GM23338 (cell line): ENCODE measurements at regions not wholly inside any gene's neighbourhood (a gene's known extent, or its start where the extent isn't known, plus 50 kb on each side); places are given as distances from the start of the nearest gene placed in this dataset.

ENCODE experiments used
- ATAC-seq: fragments of 200-7000 bp; cut with Tn5 transposase; 3 replicates; pipeline ENCODE4 v1.9.1; 2020
- DNase-seq: peaks from one replicate; pipeline ENCODE4 v3.0.0-alpha.2; 2015; ENCODE audit warnings: low spot score
- H2AFZ ChIP-seq: fragments of 200-600 bp; sonication (generic); 2 replicates; pipeline ENCODE4 v1.8.0; 2016; ENCODE audit warnings: antibody characterized with exemption, mild to moderate bottlenecking, moderate library complexity
- H3F3A ChIP-seq: fragments of 200-600 bp; sonication (generic); replicated peaks from 2 replicates; pipeline ENCODE4 v1.8.0; 2017; ENCODE audit warnings: antibody characterized with exemption, mixed run types, low read depth
- H3K27ac ChIP-seq: fragments of 200-600 bp; sonication (generic); 2 replicates; pipeline ENCODE4 v1.6.1; 2016; ENCODE audit warnings: low read depth
- H3K27me3 ChIP-seq: fragments of 200-600 bp; sonication (generic); 2 replicates; pipeline ENCODE4 v1.8.0; 2016; ENCODE audit warnings: mild to moderate bottlenecking, mixed run types, moderate library complexity; ENCODE audit not compliant: insufficient read depth
- H3K36me3 ChIP-seq: fragments of 200-600 bp; sonication (generic); 2 replicates; pipeline ENCODE4 v1.8.0; 2016; ENCODE audit warnings: mild to moderate bottlenecking; ENCODE audit not compliant: insufficient read depth
- H3K4me1 ChIP-seq: fragments of 200-600 bp; sonication (generic); 2 replicates; pipeline ENCODE4 v1.8.0; 2016; ENCODE audit warnings: mild to moderate bottlenecking, moderate library complexity; ENCODE audit not compliant: insufficient read depth
- H3K4me2 ChIP-seq: fragments of 200-600 bp; sonication (generic); 2 replicates; pipeline ENCODE4 v1.7.1; 2017; ENCODE audit warnings: mixed run types
- H3K4me3 ChIP-seq: fragments of 200-600 bp; sonication (generic); 2 replicates; pipeline ENCODE4 v1.6.1; 2016; ENCODE audit warnings: mixed run types
- H3K79me2 ChIP-seq: fragments of 200-600 bp; sonication (generic); replicated peaks from 2 replicates; pipeline ENCODE4 v1.8.0; 2017; ENCODE audit warnings: mild to moderate bottlenecking; ENCODE audit not compliant: insufficient read depth
- H3K9me2 ChIP-seq: fragments of 200-600 bp; sonication (generic); 2 replicates; pipeline ENCODE4 v1.8.0; 2017; ENCODE audit not compliant: insufficient read depth
- H4K20me1 ChIP-seq: fragments of 200-600 bp; sonication (generic); replicated peaks from 2 replicates; pipeline ENCODE4 v1.8.0; 2017; ENCODE audit warnings: mild to moderate bottlenecking; ENCODE audit not compliant: insufficient read depth
- H3K27ac Mint-ChIP-seq: 2 replicates; pipeline ENCODE4 v1.8.0; 2020; ENCODE audit warnings: inconsistent platforms, mild to moderate bottlenecking, moderate library complexity, mixed read lengths
- H3K27me3 Mint-ChIP-seq: 3 replicates; pipeline ENCODE4 v1.8.0; 2022; ENCODE audit warnings: low read depth, mild to moderate bottlenecking, moderate library complexity, mixed read lengths, inconsistent platforms; ENCODE audit not compliant: insufficient read depth, poor library complexity
- H3K36me3 Mint-ChIP-seq: 3 replicates; pipeline ENCODE4 v1.8.0; 2021; ENCODE audit warnings: low read depth, mild to moderate bottlenecking, inconsistent platforms, moderate library complexity, mixed read lengths
- H3K4me1 Mint-ChIP-seq: 3 replicates; pipeline ENCODE4 v1.8.0; 2020; ENCODE audit warnings: mild to moderate bottlenecking, inconsistent platforms, mixed read lengths
- H3K4me3 Mint-ChIP-seq: 3 replicates; pipeline ENCODE4 v1.8.0; 2021; ENCODE audit warnings: moderate library complexity, mild to moderate bottlenecking, inconsistent platforms, mixed read lengths
- H3K9me3 Mint-ChIP-seq: 3 replicates; pipeline ENCODE4 v1.8.0; 2020; ENCODE audit warnings: moderate library complexity, mild to moderate bottlenecking, inconsistent platforms, mixed read lengths
- CREB1 ChIP-seq: fragments of 250-450 bp; sonication (Bioruptor Pico); IDR thresholded peaks from 2 replicates; pipeline ENCODE4 v1.5.0; 2020; ENCODE audit warnings: low read depth, mild to moderate bottlenecking, moderate library complexity
- ETS1 ChIP-seq: IDR thresholded peaks from 2 replicates; pipeline ENCODE4 v1.6.1; 2016; ENCODE audit warnings: antibody characterized with exemption
- EZH2phosphoT487 ChIP-seq: fragments of 200-600 bp; sonication (generic); IDR thresholded peaks from one replicate; pipeline ENCODE4 v1.8.1; 2018; ENCODE audit warnings: antibody characterized with exemption; ENCODE audit not compliant: unreplicated experiment
- NANOG ChIP-seq: IDR thresholded peaks from 2 replicates; pipeline ENCODE4 v1.6.1; 2016; ENCODE audit warnings: antibody characterized with exemption, borderline replicate concordance
- ZNF114 ChIP-seq: fragments of 250-450 bp; sonication (Bioruptor Pico); IDR thresholded peaks from 2 replicates; pipeline ENCODE4 v1.5.0; 2020; ENCODE audit warnings: mild to moderate bottlenecking, moderate library complexity
- ZNF462 ChIP-seq: fragments of 250-450 bp; sonication (Bioruptor Pico); IDR thresholded peaks from 2 replicates; pipeline ENCODE4 v1.5.0; 2020; ENCODE audit warnings: mild to moderate bottlenecking, moderate library complexity

GRCh38 chr5:52409835-52410234 lies 377.9 kb upstream of the ITGA1 start:
- Histone ChIP-seq H3K79me2 (no peaks in the 10 kb centered on the region), H3K9me2 (0 out of 2 replicates have a peak, but pooled peaks cover 3% of the 10 kb centered on the region), H3K4me3 (no peak overlapping the region), H3K4me1 (no peaks in the 10 kb centered on the region), H3K27ac (no peak overlapping the region), H3K4me2 (no peak overlapping the region), H3F3A (no peaks in the 10 kb centered on the region), H3K27me3 (no peaks in the 10 kb centered on the region), H4K20me1 (no peaks in the 10 kb centered on the region), H2AFZ (no peak overlapping the region), H3K36me3 (no peaks in the 10 kb centered on the region)
- H3K36me3 Mint-ChIP-seq, result peaks cover 2% of the 10 kb centered on the region; the same call in 1 of the 3 replicates
- peaks cover 5% of the 10 kb centered on the region; the same call in 1 of the 3 replicates for H3K4me1 Mint-ChIP-seq
- peaks cover 8% of the 10 kb centered on the region for H3K9me3 Mint-ChIP-seq
- DNase-seq (no peak), ATAC-seq (no peak)
- no peak for TF ChIP-seq ZNF462 (CRISPR knock-in tag)
- no peak for TF ChIP-seq EZH2phosphoT487
- no peak for TF ChIP-seq CREB1 (CRISPR knock-in tag)
- no peak for TF ChIP-seq ZNF114 (CRISPR knock-in tag)
- TF ChIP-seq NANOG, result no peak
- TF ChIP-seq ETS1, result no peak
- no peak overlapping the region for H3K4me3 Mint-ChIP-seq
- no peaks in the 10 kb centered on the region for H3K27me3 Mint-ChIP-seq
- no peak overlapping the region for H3K27ac Mint-ChIP-seq
